H9 (cell line): ENCODE measurements at regions not wholly inside any gene's neighbourhood (a gene's known extent, or its start where the extent isn't known, plus 50 kb on each side); places are given as distances from the start of the nearest gene placed in this dataset.

Experiments used
- DNase-seq: peaks from one replicate; pipeline ENCODE4 v3.0.0-alpha.2; 2017
- H2AFZ ChIP-seq: one replicate; pipeline ENCODE4 v1.6.1; 2013; ENCODE audit warnings: mild to moderate bottlenecking, low read length, control low read depth, moderate library complexity
- H2AK5ac ChIP-seq: 2 replicates; pipeline ENCODE4 v1.6.1; 2013; ENCODE audit warnings: low read length, control low read depth, mixed read lengths; ENCODE audit not compliant: insufficient read length
- H2BK120ac ChIP-seq: one replicate; pipeline ENCODE4 v1.6.1; 2013; ENCODE audit warnings: low read depth, mild to moderate bottlenecking, low read length, control low read depth, inconsistent platforms; ENCODE audit not compliant: poor library complexity, severe bottlenecking
- H2BK12ac ChIP-seq: 2 replicates; pipeline ENCODE4 v1.6.1; 2013; ENCODE audit warnings: low read length, control low read depth, mixed read lengths, low read depth; ENCODE audit not compliant: insufficient read length
- H2BK15ac ChIP-seq: 2 replicates; pipeline ENCODE4 v1.6.1; 2013; ENCODE audit warnings: low read depth, low read length, control low read depth
- H2BK20ac ChIP-seq: one replicate; pipeline ENCODE4 v1.6.1; 2013; ENCODE audit warnings: low read depth, mild to moderate bottlenecking, low read length, control low read depth, inconsistent platforms; ENCODE audit not compliant: poor library complexity, severe bottlenecking
- H2BK5ac ChIP-seq: 2 replicates; pipeline ENCODE4 v1.6.1; 2013; ENCODE audit warnings: low read length, control low read depth, mixed read lengths; ENCODE audit not compliant: insufficient read length
- H3K14ac ChIP-seq: 2 replicates; pipeline ENCODE4 v1.6.1; 2013; ENCODE audit warnings: low read length, control low read depth; ENCODE audit not compliant: insufficient read depth
- H3K18ac ChIP-seq: 2 replicates; pipeline ENCODE4 v1.6.1; 2013; ENCODE audit warnings: low read depth, mild to moderate bottlenecking, mixed read lengths, low read length, control low read depth; ENCODE audit not compliant: insufficient read length
- H3K23ac ChIP-seq: 2 replicates; pipeline ENCODE4 v1.6.1; 2013; ENCODE audit warnings: low read length, control low read depth, mixed read lengths, low read depth; ENCODE audit not compliant: insufficient read length
- H3K23me2 ChIP-seq: 2 replicates; pipeline ENCODE4 v1.6.1; 2013; ENCODE audit warnings: low read depth, mild to moderate bottlenecking, mixed read lengths, low read length, control low read depth; ENCODE audit not compliant: insufficient read length, poor library complexity, severe bottlenecking
- H3K27ac ChIP-seq: 2 replicates; pipeline ENCODE4 v1.5.1; 2013; ENCODE audit warnings: low read length, control low read depth, mixed read lengths, low read depth; ENCODE audit not compliant: insufficient read length
- H3K27me3 ChIP-seq: 2 replicates; pipeline ENCODE4 v1.6.1; 2013; ENCODE audit warnings: low read length, control low read depth, inconsistent platforms; ENCODE audit not compliant: insufficient read depth
- H3K4ac ChIP-seq: 2 replicates; pipeline ENCODE4 v1.6.1; 2013; ENCODE audit warnings: low read depth, mild to moderate bottlenecking, control low read depth, inconsistent platforms, low read length, moderate library complexity
- H3K4me1 ChIP-seq: 2 replicates; pipeline ENCODE4 v1.6.1; 2013; ENCODE audit warnings: low read length, control low read depth, inconsistent platforms; ENCODE audit not compliant: insufficient read depth
- H3K4me2 ChIP-seq: 2 replicates; pipeline ENCODE4 v1.6.1; 2013; ENCODE audit warnings: low read length, control low read depth, mixed read lengths; ENCODE audit not compliant: insufficient read length, insufficient read depth
- H3K56ac ChIP-seq: 2 replicates; pipeline ENCODE4 v1.6.1; 2013; ENCODE audit warnings: low read depth, mild to moderate bottlenecking, mixed read lengths, low read length, control low read depth; ENCODE audit not compliant: insufficient read length
- H3K79me1 ChIP-seq: 2 replicates; pipeline ENCODE4 v1.6.1; 2013; ENCODE audit warnings: low read depth, mild to moderate bottlenecking, moderate library complexity, low read length, control low read depth, inconsistent platforms; ENCODE audit not compliant: insufficient read depth, poor library complexity, severe bottlenecking
- H3K79me2 ChIP-seq: 2 replicates; pipeline ENCODE4 v1.6.1; 2013; ENCODE audit warnings: low read length, control low read depth, inconsistent platforms; ENCODE audit not compliant: insufficient read depth
- H3K9ac ChIP-seq: 2 replicates; pipeline ENCODE4 v1.6.1; 2013; ENCODE audit warnings: low read length, control low read depth, mixed read lengths; ENCODE audit not compliant: insufficient read length; ENCODE audit errors: extremely low read depth
- H3K9me3 ChIP-seq: one replicate; pipeline ENCODE4 v1.6.1; 2013; ENCODE audit warnings: low read depth, low read length, inconsistent platforms; ENCODE audit not compliant: control insufficient read depth
- H3T11ph ChIP-seq: one replicate; pipeline ENCODE4 v1.6.1; 2013; ENCODE audit warnings: mild to moderate bottlenecking, low read length, control low read depth, inconsistent platforms
- H4K20me1 ChIP-seq: one replicate; pipeline ENCODE4 v1.6.1; 2013; ENCODE audit not compliant: control insufficient read depth, insufficient read length, insufficient read depth
- H4K5ac ChIP-seq: 2 replicates; pipeline ENCODE4 v1.6.1; 2013; ENCODE audit warnings: low read depth, mild to moderate bottlenecking, mixed read lengths, low read length, control low read depth; ENCODE audit not compliant: insufficient read length
- H4K8ac ChIP-seq: replicated peaks from 2 replicates; pipeline ENCODE4 v1.6.1; 2013; ENCODE audit warnings: low read length, control low read depth, mixed read lengths, low read depth; ENCODE audit not compliant: insufficient read length
- H4K91ac ChIP-seq: 2 replicates; pipeline ENCODE4 v1.6.1; 2013; ENCODE audit warnings: low read depth, mild to moderate bottlenecking, moderate library complexity, mixed read lengths, low read length, control low read depth; ENCODE audit not compliant: insufficient read length
- H3K27ac Mint-ChIP-seq, 3 experiments: 2 replicates in 2 of 3; 3 replicates in 1 of 3; pipeline ENCODE4 v1.8.0; 2020 to 2021; ENCODE audit warnings: mixed read lengths in 3 of 3, mild to moderate bottlenecking in 1 of 3, moderate library complexity in 1 of 3
- H3K27me3 Mint-ChIP-seq: 2 replicates; pipeline ENCODE4 v1.8.0; 2021; ENCODE audit warnings: low read depth, mild to moderate bottlenecking, moderate library complexity, mixed read lengths
- H3K36me3 Mint-ChIP-seq, 3 experiments: 2 replicates in 2 of 3; 3 replicates in 1 of 3; pipeline ENCODE4 v1.8.0; 2020 to 2021; ENCODE audit warnings: low read depth in 3 of 3, mixed read lengths in 3 of 3; ENCODE audit not compliant: insufficient read depth in 1 of 3
- H3K4me1 Mint-ChIP-seq, 2 experiments: 2 replicates each; pipeline ENCODE4 v1.8.0; 2020; ENCODE audit warnings: mixed read lengths in 2 of 2
- H3K4me3 Mint-ChIP-seq, 2 experiments: 2 replicates in 1 of 2; 3 replicates in 1 of 2; pipeline ENCODE4 v1.8.0; 2020 to 2021; ENCODE audit warnings: mild to moderate bottlenecking in 2 of 2, mixed read lengths in 2 of 2, moderate library complexity in 1 of 2
- H3K9me3 Mint-ChIP-seq, 2 experiments: 2 replicates in 1 of 2; 3 replicates in 1 of 2; pipeline ENCODE4 v1.8.0; 2020; ENCODE audit warnings: mild to moderate bottlenecking in 2 of 2, mixed read lengths in 2 of 2, moderate library complexity in 1 of 2
- WGBS: extraction: QIAGEN DNeasy Blood & Tissue Kit; methylation state at CpG from one replicate; pipeline ENCODE4 v1.1.7; 2013; ENCODE audit warnings: missing lambda C conversion rate, low lambda C conversion rate, mixed read lengths; ENCODE audit not compliant: insufficient read length; ENCODE audit errors: extremely low coverage; 5-methylcytosine and 5-hydroxymethylcytosine counted together
- TF ChIP-seq, protein P1 (sequence below): fragments of 200-600 bp; sonication (generic); conservative IDR thresholded peaks from 3 replicates; pipeline ENCODE4 v1.8.0; 2021; ENCODE audit warnings: antibody characterized with exemption, mild to moderate bottlenecking

DNA sequence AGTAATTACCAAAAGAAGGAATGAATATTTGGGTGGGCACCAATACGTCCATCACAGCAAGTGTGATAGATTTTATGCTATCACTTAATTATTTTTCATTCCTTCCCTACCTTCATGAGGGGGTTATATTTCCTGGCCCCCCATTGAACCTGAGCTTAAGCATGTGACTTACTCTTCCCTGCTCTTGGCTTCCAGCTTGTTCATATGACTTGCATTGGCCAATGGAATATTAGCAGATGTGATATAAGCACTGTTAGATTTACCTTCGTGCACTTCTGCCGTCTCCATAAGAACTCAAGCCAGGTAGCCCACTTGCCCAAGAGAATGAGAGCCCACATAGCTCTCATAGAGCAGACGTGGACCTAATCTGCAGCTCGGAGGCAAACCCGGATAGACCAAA lies 99.1 kb upstream of the SMARCA2 start:
- Histone ChIP-seq H4K91ac (no peak overlapping the region), H3K9me3 (no peaks in the 10 kb centered on the region), H3K23me2 (no peaks in the 10 kb centered on the region), H3K23ac (no peak overlapping the region), H2BK12ac (no peak overlapping the region), H3K79me2 (no peaks in the 10 kb centered on the region), H2BK15ac (no peak overlapping the region), H3K14ac (no peak overlapping the region), H4K5ac (no peak overlapping the region), H3K18ac (no peak overlapping the region), H2AFZ (no peak overlapping the region), H2BK20ac (no peak overlapping the region), H4K20me1 (no peaks in the 10 kb centered on the region), H3K79me1 (no peaks in the 10 kb centered on the region), H3K9ac (no peak overlapping the region), H3T11ph (no peak overlapping the region), H3K4me1 (no peaks in the 10 kb centered on the region), H4K8ac (no peak overlapping the region), H3K4ac (no peak overlapping the region), H2AK5ac (no peak overlapping the region), H3K4me2 (no peak overlapping the region), H3K27ac (no peak overlapping the region), H2BK5ac (no peak overlapping the region), H2BK120ac (no peak overlapping the region), H3K27me3 (no peaks in the 10 kb centered on the region), H3K56ac (no peak overlapping the region)
- Mint-ChIP-seq H3K4me1 (peaks cover 7 to 18% of the 10 kb centered on the region in 2 experiments), H3K27me3 (peaks cover 4% of the 10 kb centered on the region), H3K4me3 (no peak overlapping the region), H3K27ac (no peak overlapping the region), H3K36me3 (no peaks in the 10 kb centered on the region), H3K9me3 (peaks cover 0 to 2% of the 10 kb centered on the region in 2 experiments; a peak in 2 of 5 replicates)
- no CpG with 5 or more reads among the region's 6 CpGs for WGBS
- TF ChIP-seq, protein P1, sequence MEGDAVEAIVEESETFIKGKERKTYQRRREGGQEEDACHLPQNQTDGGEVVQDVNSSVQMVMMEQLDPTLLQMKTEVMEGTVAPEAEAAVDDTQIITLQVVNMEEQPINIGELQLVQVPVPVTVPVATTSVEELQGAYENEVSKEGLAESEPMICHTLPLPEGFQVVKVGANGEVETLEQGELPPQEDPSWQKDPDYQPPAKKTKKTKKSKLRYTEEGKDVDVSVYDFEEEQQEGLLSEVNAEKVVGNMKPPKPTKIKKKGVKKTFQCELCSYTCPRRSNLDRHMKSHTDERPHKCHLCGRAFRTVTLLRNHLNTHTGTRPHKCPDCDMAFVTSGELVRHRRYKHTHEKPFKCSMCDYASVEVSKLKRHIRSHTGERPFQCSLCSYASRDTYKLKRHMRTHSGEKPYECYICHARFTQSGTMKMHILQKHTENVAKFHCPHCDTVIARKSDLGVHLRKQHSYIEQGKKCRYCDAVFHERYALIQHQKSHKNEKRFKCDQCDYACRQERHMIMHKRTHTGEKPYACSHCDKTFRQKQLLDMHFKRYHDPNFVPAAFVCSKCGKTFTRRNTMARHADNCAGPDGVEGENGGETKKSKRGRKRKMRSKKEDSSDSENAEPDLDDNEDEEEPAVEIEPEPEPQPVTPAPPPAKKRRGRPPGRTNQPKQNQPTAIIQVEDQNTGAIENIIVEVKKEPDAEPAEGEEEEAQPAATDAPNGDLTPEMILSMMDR, result no peak
- DNase-seq, result no peak
